GM13976 (cell line): ENCODE measurements at regions not wholly inside any gene's neighbourhood (a gene's known extent, or its start where the extent isn't known, plus 50 kb on each side); places are given as distances from the start of the nearest gene placed in this dataset.
"Not testable (repeated sequence)": the region's sequence is repeated elsewhere in the genome, so short reads cannot be mapped to it uniquely, and the experiment has no call there.

Source experiments
- DNase-seq: peaks from one replicate; pipeline ENCODE4 v3.0.0; 2012; ENCODE audit warnings: low spot score
- CTCF ChIP-seq: IDR thresholded peaks from 2 replicates; pipeline ENCODE4 v1.5.1; 2012; ENCODE audit warnings: borderline replicate concordance, mild to moderate bottlenecking; ENCODE audit not compliant: insufficient read depth; ENCODE audit errors: extremely low read depth, missing control alignments, control extremely low read depth
- in situ Hi-C: fragments of 300-500 bp; cut with MboI; formaldehyde crosslinking; loops from one replicate; pipeline ENCODE4 v1.12.0; 2022; ENCODE audit warnings: low sequenced_read_pairs, mixed read lengths, inconsistent platforms; ENCODE audit not compliant: unreplicated experiment

GRCh38 chrX:102784550-102784949 lies 64.0 kb downstream of the GPRASP3 start:
- no peak for DNase-seq
- in situ Hi-C loops, result no loop called here
- no peak for TF ChIP-seq CTCF

GRCh38 chrX:102787283-102787682 lies 66.7 kb downstream of the GPRASP3 start:
- TF ChIP-seq CTCF, result no peak
- in situ Hi-C loops, result no loop called here
- no peak for DNase-seq

GRCh38 chrX:102808336-102808735 lies 87.8 kb downstream of the GPRASP3 start:
- TF ChIP-seq CTCF, result no peak
- in situ Hi-C loops, result no loop called here
- DNase-seq, result no peak

GRCh38 chrX:102818269-102818668 lies 97.7 kb downstream of the GPRASP3 start:
- DNase-seq, in situ Hi-C loops: not testable (repeated sequence)

- no peak for TF ChIP-seq CTCF
- DNase-seq, result no peak
- in situ Hi-C loops, result no loop called here
Observed at GRCh38 chrX:102832661-102833060, 104.4 kb upstream of the RAB40AL start.

GRCh38 chrX:102833136-102833535 lies 103.9 kb upstream of the RAB40AL start:
- no peak for DNase-seq
- in situ Hi-C loops, result no loop called here
- no peak for TF ChIP-seq CTCF

- TF ChIP-seq CTCF, result peak; percentile 26
- in situ Hi-C loops, result no loop called here
- DNase-seq, result no peak
Observed at GRCh38 chrX:102835504-102836146, 101.4 kb upstream of the RAB40AL start.
